ENCODE measurements at regions not wholly inside any gene's neighbourhood (a gene's known extent, or its start where the extent isn't known, plus 50 kb on each side); places are given as distances from the start of the nearest gene placed in this dataset.

DNA sequence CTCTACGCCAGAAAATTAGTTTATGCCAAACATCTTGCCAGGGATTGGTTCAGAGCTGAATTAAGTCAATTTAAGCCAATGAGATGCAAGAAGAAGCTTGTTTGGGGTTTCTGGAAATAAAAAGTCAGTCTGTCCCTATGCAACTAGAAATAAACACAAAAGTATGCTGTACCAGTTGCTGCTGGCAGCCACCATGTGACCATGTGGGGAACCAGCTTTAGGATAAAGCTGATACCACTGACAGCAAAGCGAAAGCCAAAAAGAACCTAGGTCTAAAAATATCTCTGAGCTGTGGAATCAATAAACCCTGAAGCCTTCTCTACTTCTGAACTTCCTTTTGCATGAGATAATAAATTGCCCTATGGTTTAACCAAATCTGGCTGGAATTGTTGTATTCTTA is 181.8 kb upstream of the PARD3B start:
- TF ChIP-seq, protein P1, sequence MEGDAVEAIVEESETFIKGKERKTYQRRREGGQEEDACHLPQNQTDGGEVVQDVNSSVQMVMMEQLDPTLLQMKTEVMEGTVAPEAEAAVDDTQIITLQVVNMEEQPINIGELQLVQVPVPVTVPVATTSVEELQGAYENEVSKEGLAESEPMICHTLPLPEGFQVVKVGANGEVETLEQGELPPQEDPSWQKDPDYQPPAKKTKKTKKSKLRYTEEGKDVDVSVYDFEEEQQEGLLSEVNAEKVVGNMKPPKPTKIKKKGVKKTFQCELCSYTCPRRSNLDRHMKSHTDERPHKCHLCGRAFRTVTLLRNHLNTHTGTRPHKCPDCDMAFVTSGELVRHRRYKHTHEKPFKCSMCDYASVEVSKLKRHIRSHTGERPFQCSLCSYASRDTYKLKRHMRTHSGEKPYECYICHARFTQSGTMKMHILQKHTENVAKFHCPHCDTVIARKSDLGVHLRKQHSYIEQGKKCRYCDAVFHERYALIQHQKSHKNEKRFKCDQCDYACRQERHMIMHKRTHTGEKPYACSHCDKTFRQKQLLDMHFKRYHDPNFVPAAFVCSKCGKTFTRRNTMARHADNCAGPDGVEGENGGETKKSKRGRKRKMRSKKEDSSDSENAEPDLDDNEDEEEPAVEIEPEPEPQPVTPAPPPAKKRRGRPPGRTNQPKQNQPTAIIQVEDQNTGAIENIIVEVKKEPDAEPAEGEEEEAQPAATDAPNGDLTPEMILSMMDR (conservative IDR thresholded peaks at IDR 0.05; ENCODE audit: low read length): no peak
- no peak for TF ChIP-seq EZH2phosphoT487 (IDR thresholded peaks at IDR 0.05; ENCODE audit: borderline replicate concordance)
